ENCODE measurements at regions not wholly inside any gene's neighbourhood (a gene's known extent, or its start where the extent isn't known, plus 50 kb on each side); places are given as distances from the start of the nearest gene placed in this dataset.

DNA sequence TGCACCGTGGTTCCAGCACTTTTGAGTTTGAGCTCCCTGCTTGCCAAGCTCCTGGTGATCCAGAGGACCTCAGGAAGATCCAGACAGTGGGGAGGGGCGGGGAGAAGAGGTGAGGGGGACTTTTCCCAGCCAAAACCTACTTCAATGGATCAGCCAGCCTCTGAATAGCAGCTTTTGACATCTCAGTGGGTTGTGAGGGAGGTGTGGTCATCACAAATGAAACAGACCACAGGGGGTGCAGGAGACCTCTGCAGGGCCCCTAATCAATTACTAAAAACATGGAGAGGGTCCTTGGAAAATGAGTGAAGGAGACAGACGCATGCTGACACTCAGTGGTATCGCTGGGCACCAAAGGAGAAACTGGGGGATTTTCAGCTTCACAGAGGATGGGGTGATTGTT is 372.7 kb downstream of the ZNF521 start:
- no peak for DNase-seq (ENCODE audit: low read depth in 2 of 3, low spot score in 1 of 3)

DNA sequence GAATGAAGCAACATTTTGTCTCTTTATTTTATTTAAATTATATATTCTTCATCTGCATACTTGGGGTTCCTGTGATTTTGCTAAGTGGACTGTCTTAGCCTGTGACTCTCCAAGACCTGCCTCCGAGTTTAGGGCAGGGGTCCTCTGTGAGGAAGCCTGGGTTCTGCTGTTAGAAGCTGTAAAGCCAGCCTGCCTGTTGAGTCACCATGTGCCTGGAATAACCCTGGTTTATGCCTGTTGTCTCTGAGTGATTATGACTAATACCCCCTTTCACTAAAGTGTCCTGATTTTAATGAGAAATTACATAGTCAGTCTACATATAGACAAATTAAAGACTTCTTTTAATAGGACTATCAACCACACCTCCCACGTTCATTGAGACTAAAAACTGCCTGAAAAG is 369.1 kb downstream of the ZNF521 start:
- DNase-seq (ENCODE audit: low read depth in 2 of 3, low spot score in 1 of 3) = no peak

DNA sequence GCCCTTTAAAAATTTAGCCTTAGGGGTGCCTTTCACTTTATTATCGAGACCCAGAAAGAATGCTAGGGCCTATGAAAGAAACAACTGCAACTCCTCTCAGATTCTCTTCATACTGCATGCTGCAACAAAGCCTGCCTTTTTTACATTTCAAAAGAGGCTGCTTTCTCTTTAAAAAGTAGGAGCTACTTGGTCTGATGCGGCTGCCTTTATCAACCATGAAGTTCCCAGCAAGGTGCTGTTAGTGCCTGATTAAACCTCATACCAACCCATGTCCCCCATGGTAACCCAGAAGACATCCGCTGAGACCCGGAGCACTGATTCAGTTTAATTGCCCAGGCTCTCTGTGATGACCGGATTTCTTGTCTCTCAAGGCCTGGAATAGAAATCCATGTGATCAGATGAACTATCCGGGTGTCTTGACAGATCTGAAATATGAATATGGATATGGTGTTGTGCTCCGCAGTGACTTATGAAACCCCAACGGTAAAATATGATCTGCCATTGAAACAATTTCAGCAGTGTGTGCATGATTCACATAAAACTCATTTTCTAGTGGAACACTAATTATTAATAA is 368.3 kb downstream of the ZNF521 start:
- no peak for DNase-seq (ENCODE audit: low read depth in 2 of 3, low spot score in 1 of 3)

DNA sequence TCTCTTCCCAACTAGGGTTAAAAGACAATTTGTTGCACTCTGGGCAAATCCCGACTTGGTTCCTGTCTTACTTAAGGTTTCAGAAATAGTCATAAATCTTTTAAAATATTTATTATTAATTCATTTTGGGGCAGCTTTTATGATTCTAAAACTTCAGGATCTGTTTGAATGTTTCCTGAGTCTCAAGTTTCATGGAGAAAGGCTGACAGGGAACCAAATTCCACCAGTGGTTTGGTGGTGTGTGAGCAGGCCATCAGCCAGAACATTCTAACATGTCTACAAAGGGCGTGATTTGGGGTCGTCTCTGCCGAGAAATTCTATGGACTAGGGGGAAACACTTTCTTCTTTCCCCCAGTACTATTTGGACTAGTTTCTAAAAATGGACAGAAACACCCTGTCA is 366.4 kb downstream of the ZNF521 start:
- no peak for DNase-seq (ENCODE audit: low read depth in 2 of 3, low spot score in 1 of 3)

DNA sequence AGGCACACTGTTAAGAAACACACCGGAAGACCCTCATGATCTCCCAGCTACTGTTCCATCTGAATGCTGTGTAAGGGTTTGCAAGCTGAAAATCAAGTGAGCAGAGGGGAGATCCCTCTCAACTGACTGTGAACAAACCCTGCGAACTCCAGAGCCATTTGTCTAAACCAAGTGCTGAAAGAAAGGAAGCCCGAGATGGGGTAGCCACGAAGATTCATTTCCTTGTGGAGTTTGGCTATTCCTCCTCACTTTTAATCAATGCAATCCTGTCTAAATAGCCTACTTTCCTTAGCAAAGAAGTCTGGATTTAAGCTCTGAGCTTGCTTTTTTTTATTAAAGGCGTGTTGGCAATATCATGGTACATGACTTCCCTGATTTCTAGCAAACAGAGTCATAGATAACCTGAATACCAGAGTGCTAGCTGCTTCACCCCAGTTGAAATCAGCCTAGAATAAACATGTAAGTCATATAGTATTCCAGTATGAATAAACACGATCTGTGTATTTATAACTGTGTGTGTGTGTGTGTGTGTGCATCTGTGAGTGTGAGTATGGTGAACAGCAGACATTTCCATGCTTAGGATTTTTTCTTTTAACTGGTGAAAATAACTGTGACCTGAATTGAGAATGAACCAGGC is 365.2 kb downstream of the ZNF521 start:
- DNase-seq (ENCODE audit: low read depth in 2 of 3, low spot score in 1 of 3) = no peak

DNA sequence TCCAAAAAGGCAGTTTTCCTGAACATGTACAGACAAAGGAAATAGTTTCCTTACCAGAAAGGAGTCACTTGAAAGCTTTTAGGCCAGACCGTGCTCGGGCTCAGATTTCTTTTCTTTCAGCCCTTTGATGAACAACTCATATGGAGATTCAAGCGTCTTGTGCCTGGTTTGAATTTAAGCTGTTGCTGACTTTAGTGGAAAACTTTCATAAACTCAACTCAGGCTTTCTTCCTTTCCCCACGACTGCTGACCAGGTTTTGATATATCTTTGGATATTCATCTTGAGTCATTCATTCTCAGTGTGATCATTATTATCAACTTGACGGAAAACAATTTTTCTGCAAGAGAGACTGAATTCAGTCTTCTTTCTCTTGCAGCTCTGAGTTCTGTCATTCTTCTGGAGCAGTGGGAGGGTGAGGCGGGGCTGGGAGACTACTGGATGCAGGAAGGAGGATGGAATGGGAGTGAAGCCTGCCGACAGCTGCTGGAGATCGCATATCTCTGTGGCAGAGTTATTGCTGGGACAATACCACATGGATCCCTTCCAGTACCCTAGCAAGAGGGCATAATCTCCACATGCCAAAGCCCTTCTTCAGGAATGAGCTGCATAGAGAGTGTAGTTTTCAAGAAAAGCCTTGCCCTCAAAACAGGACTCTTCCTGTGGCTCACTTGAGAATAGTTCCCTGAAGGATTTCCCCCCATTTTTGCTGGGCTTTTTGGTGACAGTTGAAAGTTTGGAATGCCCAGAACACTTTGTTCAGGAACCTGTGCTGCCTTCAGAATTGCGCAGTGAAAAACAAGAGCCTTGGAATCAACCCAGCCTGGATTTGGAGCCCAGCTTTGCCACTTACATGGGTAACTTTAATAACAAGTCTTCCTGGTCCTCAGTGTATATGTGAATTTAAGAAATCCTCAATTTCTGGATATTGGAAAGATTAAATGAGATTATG is 364.4 kb downstream of the ZNF521 start:
- DNase-seq (ENCODE audit: low read depth in 2 of 3, low spot score in 1 of 3) = no peak

DNA sequence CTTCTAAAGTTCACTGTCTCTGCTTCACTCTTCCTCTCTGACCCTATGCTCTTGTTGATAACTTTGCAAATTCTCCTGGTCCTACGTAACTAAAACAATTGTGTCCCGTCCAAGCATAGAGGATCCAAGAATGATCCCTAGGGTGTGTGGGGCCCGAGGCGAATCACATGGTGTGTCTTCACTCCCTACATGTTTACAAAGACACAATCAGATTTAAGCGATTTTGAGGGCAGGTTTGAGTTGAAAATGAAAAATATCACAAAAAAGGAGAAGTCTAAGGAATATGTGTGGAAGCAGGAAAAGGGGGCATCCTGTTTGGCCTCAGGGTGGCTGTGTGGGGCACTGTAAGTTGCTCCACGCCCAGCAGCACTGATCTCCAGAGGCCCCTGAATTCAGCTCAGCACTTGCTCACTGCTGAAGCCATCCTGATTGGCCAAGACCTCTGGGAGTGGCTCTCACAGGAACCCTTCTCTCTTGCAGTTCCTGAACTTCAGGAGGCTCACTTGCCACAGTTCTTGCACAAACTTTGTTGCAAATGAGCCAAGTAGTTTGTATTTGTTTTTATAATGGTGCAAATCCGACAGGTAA is 363.6 kb downstream of the ZNF521 start:
- DNase-seq (ENCODE audit: low read depth in 2 of 3, low spot score in 1 of 3) = no peak

DNA sequence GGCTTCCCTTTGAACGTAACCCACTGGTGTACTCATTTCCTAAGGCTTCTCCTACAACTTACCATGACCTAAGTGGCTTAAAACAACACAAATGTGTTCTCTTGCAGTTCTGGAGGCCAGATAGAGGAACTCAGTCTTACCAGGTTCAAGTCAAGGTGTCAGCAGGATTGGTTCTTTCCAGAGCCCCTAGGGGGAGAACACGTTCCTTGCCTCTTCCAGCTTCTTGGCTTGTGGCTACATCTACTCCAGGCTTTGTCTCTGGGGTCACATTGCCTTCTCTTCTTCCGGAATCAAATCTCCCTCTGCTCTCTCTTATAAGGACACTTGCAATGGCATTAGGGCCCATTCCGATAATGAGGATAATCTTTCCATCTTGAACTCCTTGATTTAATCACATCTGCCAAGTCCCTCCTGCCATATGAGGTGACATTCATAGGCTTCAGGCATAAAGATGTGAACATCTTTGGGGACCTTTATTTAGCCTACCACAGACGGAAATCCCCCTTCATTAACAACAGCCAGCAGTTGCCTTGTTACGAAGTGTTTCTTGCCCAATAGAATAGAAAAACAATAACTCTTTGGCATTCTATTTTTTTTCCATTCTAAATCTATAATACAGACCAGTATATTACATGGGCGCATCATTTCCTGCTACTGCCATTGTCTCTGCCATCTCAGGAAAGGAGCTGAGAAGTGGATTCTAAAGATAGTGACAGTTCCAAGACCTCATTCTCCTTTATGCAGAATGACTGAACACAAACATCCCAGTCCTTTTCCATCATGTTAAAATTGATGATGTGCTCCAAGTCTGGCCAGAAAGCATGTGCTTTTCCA is 362.0 kb downstream of the ZNF521 start:
- no peak for DNase-seq (ENCODE audit: low read depth in 2 of 3, low spot score in 1 of 3)

DNA sequence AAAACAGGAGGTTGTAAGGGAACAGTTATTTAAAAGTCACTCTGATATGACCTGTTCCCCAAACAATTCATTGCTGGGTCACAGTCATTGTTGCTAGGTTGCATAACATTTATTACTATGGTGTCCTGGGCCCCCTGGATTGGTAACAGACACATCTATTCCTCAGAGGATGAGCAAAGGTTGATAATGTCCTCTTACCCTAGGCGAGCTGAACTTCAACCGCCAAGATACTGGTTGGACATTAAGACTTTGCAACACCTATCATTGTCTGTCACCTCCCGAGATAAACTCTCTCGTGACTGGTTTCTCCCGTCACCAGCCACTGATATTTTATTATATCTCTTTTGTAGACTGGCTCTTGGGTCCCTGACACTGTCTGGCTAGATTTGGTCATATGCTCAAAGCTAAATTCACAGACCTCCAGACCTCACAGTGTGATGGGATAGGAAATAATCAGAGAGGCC is 361.3 kb downstream of the ZNF521 start:
- DNase-seq (ENCODE audit: low read depth in 2 of 3, low spot score in 1 of 3) = no peak

DNA sequence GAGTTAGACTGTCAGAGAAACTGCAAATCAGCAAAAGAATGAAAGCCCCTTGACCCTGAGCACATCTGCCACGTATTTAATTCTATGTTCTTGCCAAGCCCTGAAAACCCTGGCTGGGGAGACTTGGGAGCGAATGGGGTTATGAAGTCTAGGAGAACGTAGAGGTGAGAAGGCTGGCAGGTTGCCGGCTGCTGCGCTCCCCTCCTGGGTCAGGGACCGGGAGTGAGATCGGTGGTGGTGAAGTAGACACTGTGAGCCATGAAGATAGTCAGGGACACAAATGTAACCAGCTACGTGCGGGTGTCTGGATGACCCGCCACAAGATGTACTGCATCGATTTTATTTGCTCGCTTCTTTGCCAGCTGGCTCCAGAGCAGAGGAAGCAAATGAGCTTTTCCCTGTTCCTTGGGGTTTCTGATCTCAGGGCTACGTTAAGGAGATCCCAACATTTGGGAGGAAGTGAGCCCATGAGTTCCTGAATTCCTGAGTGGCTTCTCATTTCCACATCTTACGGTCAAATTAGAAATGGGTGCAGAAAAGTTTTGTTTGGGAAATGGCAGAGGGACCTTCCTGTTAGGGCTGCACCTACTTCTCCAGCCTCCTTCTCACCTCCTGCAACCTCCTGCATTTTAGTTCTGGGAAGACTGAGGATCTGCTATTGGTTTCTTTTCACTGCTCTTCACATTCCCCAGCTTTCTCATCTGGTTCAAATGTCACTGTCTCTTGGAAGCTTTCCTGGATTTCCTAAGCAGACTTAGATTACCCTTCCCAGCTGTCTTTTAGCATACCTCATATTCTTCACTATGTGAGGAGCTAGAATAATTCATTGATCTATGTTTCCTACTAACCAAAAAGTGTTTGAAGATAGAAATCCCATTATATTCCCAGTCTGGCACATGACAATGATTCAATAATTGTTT is 360.6 kb downstream of the ZNF521 start:
- no peak for DNase-seq (ENCODE audit: low read depth in 2 of 3, low spot score in 1 of 3)

DNA sequence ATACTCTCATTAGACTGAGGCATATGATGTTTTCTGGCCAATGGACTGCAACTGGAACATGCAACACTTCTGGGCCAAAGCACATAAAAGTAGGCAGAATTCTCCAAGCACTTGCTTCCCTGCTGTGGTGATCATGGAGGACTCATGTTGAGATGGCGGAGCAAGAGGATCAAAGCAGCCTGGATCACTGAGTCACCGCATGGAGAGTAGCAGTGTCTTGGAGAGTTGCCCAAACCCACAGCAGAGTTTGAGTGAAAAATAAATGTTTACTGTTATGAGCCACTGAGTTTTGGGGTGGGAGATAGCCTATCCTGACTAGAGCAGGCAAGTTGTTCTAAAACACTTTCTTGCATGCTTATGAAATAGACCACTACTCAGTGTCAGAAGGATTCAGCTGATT is 359.5 kb downstream of the ZNF521 start:
- no peak for DNase-seq (ENCODE audit: low read depth in 2 of 3, low spot score in 1 of 3)

DNA sequence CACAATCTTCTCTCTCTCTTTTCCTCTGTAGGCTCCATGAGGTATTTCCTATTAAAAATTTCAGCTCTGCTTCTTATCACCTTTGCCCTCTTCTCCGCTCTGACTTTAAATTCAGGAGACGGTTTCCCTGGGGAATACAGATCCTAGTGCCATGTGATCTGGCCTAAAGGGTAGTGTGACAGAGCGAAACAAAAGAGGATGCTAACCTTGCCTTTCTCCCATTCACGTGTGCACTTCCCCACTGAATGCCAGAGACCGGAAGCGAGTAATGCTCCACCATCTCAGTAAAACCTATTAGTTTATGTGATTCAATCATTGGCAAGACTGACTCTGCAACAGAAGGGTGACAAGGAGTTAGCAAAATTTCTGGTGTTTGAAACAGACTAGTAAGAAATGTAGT is 358.3 kb downstream of the ZNF521 start:
- DNase-seq (ENCODE audit: low read depth in 2 of 3, low spot score in 1 of 3) = no peak

DNA sequence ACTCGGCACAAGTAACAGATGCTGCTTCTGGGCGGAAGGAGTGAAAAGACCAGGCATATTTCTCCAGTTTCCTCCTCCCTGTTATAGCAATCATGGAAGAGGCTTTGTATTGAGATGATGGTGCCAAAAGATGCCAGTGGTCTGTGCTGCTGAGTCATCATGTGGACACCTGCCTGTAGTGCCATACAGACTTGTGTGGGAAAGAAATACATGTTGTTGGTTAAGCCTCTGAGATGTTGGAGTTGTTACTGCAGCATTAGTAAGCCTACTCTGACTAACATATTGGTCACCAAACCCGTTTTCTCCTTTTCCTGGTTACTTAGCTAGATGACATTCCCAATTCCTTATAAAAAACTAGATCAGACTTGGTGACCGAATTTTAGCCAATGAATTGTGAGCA is 356.9 kb downstream of the ZNF521 start:
- DNase-seq (ENCODE audit: low read depth in 2 of 3, low spot score in 1 of 3) = no peak

DNA sequence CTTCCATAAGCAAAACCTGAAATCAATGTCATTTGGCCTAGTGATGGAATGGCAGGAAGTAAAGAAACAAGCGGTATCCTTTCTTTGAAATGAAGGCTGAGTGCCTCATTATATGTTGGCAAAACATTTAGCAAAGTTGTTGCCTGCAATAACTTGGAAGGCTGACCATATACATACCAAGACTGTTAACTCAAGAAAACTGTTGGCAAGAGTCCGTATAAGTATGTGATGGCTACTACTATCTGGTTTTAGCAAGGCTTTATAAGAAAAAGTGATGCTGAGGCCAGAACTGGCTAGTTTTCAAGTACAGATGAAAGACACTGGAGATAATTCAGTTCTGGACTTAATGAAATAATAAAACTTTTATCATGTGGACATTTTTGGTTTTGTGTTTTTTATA is 356.2 kb downstream of the ZNF521 start:
- DNase-seq (ENCODE audit: low read depth in 2 of 3, low spot score in 1 of 3) = no peak

DNA sequence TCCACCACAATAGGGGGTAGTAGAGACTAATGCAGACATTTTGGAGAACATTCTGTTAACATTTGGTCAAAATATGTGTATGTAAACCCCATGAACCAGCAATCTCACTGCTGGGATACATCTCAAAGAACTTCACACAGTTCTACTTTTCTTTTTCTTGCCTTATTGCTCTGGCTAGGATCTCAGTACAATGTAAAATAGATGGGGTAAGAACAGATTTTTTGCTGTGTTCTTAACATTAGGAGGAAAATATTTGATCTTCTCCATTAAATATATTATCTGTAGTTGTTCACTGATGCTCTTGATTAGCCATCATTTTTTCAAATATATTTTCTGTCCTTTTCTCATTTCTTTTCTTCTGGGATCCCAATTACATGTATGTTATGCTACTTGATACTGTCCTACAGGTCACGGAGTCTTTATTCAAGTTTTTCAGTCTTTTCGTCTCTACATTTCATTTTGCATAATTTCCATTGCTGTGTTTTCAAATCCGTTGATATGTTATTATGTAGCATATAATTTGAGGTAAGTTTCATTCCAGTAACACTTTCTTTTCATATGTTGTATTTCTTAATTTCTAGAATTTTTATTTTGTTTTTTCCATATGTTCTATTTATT is 352.2 kb downstream of the ZNF521 start:
- DNase-seq (ENCODE audit: low read depth in 2 of 3, low spot score in 1 of 3) = no peak

DNA sequence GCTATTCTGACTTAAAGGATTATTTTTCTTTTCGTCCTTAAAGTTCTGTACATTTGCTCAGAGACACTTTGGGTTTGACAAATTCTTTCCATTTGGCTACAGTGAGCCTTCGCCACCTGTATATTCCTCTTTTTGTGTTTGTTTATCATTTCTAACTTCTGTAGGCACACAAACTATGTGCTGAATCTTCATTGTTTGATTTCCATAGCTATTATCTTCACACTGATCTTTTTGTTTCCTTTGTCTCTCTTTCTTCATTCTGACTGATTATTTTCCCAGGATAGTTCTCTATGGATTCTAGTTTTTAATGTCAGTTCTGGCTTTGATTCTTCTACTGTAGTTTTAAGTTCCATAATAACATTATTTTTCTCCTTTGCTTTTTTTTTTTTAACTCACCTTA is 350.2 kb downstream of the ZNF521 start:
- no peak for DNase-seq (ENCODE audit: low read depth in 2 of 3, low spot score in 1 of 3)

DNA sequence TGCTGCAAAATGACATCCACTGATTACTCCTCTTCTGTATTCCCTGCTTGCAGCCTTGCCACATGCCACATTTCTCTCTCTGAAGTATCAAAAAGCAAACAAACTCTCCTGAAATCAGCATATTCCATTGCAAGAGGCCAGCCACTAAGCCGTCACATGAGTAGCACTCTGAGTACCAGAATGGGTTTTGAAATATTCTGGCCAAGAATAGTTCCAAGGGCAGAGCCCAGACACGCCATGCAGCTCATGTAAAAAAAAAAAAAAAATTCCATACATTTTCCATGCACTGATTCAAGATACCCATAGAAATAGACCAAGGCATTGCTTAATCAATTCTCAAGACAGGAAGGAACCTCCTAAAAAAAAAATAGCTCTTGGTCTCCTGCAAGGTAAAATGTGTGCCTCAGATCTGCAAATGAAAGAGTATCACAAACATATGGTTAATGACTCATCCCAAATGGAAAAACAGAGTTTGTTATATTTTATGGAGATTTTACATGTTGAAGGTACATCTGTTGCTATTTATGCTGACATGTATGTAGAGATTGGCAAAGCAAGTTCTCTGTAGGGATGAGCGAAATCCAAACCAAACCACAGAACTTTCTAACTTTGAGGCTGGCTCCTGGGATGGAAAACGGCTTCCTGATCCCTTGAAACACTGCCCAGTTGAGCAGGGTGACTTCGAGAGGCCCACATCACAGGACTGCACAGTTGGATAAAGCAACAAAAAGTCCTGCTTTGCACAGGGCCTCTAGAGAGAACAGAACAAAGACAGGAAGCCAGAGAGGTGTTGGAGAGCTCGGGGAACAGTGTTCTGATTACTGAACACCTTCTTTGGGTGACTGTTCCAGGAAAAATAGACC is 346.2 kb downstream of the ZNF521 start:
- no peak for DNase-seq (ENCODE audit: low read depth in 2 of 3, low spot score in 1 of 3)

DNA sequence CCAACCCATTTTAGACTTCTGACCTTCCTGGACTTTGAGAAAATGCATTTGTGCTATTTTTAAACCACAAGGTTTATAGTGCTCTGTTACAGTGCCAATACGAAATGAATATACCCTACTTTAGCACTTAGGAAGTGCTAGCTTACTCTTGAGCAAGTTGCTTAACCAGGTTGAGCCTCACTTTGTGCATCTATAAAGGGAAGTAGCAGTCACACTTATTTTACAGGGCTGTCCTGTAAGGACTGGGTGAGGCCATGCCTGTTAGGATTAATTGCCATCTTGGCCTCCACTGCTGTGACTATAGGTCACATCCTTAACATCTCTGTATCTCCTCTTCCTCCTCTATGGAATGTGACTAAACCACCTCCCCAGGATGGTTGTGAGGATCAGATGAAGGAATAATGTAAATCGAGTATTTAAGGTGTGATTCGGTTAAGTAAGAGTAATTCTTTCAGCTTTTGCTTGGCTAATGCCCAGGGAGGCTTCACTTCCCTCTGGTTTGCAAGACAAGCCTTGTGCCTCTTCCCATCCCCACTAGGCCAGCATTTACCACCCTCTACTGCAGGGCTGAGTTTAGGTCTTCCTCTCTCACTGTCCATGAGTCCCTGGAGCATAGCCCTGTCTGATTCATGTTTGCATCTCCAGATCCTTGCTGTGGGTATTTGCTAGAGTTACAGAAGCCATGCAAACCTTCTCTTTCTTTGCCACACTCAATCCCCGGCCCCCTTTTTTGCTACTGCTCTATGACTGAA is 341.2 kb downstream of the ZNF521 start:
- no peak for DNase-seq (ENCODE audit: low read depth in 2 of 3, low spot score in 1 of 3)
